GM18868 (cell line): ENCODE measurements at regions not wholly inside any gene's neighbourhood (a gene's known extent, or its start where the extent isn't known, plus 50 kb on each side); places are given as distances from the start of the nearest gene placed in this dataset.

ENCODE experiments used
- ATAC-seq: cut with Tn5 transposase; IDR thresholded peaks from one replicate; pipeline ENCODE4 v1.9.1; 2021; ENCODE audit warnings: mild to moderate bottlenecking, moderate library complexity; ENCODE audit not compliant: unreplicated experiment

DNA sequence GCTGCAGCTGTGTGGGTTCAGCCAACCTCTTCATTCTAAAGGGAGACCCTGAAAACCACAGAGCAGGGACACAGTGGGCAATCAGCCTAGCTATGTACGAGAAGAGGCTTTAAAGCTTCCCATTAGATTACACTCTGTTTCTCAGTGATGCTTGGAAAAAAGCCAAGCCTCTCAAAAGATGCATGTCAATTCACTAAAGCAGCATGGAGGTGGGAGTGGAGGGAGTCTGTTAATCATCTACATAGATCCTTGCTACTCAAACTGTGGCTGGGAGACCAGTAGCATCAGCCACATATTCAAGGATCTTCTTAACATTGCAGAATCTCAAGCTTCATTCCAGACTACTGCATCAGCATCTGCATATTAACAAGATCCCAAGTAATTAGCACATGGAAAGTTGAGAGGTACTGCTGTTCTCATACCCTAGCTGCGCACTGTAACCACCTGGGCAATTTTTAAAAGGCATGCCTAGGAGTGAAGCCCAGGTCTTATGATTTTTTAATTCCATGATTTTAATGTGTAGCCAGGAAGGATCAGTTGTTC is 305.9 kb downstream of the PMP22 start:
- ATAC-seq, result no peak

DNA sequence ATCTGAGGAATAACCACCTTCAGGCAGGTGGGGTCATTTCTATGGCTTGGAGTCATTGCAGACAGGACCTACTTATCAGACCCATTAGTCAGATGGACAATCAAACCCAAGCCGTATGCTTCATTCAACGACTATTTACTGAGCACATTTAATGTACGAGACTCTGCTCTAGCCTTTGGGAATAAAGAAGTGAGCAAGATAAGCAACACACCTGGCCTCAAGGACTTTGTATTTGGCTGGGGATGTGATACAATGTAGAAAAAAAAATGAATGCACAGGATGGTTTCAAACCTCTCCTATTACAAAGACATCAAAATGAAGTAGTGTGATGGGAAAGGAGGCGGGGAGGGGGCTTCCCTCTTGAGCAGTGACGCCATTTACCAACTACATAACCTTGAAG is 311.7 kb downstream of the PMP22 start:
- no peak for ATAC-seq

DNA sequence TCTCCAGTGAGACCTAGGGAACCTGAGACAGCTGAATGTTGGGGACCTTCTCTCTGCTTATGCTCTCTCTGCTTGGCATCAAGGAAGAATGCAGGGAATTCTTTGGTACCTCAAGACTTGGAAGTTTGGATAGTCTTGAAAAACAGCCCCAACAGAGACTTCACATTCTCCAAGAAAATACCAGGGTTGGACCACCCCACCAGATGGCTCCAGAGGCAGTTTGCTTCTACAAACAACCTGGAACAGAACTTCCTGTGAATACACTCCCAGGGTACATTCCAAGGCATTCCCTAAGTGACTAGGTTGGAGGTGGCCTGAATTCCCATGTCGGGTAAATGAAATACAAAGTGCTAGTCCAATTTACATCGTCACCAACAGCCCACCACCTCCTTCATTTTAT is 314.4 kb downstream of the PMP22 start:
- ATAC-seq, result no peak

DNA sequence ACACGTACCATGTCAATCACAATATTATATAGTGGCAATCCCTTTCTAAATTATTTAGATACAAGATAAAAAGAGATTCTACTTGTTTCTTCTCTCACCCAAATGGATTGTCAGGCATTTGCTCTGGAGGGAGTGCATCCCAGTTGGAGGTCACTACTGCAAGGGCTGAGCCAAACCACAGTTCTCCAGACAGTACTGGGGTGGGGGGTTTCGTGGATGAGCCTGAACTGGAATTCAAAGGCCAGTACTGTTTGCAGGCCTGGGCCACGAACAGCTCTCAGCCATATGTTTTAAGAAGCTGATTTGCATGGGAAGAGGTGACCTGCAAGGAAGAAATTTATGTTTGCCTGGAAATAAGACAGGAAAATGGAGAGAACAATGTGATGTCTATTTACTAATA is 314.9 kb downstream of the PMP22 start:
- no peak for ATAC-seq

DNA sequence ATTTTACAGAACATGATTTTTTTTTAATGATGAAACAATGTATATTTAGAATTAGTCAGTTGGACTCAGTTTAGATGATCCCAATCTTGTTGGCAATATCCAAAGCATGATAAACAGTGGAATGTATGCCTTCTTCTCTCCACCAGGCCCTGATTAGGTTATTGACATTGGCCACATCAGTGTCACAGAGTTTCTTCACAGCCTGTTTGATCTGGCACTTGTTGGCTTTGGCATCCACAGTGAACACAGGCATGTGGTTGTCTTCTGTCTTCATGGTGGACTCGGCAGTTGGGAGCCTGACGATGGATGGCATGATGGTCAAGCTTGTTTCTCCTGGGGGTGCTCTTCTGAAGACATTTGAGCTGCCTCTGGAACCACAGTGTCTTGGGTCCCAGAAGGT is 317.5 kb downstream of the PMP22 start:
- ATAC-seq, result no peak

DNA sequence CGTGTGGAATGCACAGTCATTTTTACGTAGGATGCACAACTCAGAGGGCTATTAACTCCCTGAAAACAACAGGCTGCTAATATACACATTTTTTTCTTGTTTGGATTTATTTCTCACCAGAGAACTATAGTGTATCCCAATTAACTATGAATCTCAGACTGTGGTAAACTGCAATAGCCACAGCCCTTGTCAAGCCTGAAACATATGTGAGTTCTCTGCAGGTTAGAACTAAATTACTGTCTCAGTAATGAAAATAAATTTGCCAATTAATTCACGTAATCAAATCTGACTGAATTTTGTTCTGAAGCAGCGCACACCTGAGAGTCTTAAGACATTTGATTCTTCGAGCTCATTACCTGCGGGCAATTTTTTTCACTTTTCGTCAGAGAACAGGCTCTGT is 318.6 kb downstream of the PMP22 start:
- ATAC-seq, result no peak

DNA sequence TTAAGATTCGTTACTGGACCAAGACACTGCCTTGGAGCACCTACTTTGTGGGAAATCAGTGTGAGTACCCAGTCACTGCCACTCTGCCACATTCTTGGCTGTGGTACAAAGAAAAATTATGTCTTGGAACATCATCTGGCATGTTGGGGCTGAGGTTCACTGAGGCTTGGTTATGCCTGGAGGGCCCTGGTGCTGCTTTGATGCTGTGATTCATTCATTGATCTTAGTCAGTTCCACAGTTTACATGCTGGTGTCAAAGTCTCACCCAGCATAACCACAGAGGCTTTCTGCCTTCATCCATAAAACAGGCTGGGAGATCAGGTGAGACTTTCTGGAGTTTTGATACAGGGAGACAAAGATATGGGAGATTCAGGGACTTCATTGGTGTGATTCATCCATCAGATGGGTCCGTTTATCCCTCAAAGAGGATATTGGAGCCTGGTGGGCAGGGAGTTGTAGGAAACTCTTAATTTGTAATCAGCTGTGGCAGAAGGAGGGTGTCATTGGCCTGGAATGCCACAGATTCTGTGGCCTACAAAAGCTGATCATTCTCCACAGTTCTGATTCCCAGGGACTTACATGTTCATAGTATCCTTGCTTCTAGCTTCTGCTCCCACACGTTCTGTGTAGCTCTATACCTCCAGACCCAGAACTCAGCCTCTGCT is 322.5 kb downstream of the PMP22 start:
- no peak for ATAC-seq

DNA sequence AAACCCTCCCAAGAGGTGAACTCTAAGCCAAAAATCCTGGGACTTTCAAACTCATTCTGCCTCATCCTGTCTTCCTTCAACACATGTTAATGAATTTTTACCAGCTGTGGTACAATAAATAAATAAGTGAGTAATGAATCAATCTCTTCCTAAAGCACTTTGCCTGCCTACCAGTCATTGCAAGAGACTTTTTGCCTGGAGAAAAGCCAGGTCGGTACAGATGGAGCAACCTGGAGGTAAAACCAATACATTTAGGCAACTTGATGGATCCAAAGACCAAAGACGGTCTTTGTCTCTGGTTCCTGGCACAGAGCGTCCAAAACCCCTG is 324.2 kb downstream of the PMP22 start:
- ATAC-seq, result no peak

DNA sequence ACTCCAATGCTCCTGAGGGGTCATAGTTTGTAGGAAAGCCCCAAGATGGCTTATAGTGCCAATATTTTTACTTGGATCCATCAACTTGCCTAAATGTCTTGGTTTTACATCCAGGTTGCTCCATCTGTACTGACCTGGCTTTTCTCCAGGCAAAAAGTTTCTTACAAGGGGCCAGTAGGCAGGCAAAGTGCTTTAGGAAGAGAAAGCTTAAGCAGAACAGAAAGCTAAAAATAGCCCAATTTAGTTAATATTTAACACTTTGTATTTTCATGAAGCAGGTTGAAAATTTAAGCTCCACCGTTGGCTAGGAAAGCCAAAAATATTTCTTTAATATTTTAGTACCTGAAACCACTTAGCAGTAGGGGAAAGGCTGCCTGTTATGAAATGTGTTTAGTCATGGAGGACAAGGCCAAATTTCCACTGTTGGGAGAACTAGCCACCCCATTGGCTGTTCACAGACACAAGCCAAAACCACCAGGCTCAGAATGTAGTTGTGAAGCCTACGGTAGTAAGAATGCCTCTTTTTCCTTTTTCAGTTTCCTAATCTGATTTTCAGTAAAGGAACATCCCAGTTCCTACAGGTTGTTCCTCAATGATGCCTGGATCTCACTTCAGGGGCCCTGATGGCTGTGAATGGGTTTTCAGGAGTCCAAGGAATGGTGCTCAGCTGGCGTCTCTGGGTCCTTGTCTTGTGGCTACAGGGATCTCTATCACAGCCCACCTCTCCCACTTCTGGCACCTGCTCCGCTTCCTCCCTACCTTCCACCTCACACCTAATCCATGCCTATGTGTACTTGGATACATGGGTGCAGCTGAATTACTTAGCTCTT is 324.8 kb downstream of the PMP22 start:
- ATAC-seq, result no peak

DNA sequence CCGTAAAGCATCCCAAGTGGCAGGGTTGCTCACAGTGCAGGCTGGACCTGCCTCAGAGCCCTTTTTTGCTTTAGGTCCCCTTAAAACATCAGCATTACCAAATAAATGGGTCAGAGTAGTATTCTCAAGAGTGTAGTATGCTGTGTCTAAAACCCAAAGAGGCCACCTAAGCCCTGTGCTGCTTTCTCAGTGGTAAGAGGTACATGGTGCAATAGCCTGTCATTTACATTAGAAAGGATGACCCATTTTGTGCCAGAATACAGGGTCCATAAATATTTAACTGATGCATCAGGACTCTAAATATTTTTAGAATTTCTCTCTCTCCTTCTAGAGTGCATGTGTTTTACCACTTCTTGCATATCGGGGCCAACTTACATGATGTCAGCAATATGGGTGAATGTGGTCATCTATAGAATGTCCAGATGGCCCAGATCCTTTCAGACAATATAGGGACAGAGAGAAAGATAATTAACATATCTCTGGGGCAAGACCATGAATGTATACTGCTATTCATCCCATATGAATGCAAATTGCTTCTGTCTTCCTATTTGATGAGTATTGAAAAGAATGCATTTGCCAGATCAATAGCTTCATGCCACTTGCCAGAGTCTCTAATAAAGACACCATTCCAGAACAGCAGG is 329.2 kb downstream of the PMP22 start:
- ATAC-seq, result no peak

DNA sequence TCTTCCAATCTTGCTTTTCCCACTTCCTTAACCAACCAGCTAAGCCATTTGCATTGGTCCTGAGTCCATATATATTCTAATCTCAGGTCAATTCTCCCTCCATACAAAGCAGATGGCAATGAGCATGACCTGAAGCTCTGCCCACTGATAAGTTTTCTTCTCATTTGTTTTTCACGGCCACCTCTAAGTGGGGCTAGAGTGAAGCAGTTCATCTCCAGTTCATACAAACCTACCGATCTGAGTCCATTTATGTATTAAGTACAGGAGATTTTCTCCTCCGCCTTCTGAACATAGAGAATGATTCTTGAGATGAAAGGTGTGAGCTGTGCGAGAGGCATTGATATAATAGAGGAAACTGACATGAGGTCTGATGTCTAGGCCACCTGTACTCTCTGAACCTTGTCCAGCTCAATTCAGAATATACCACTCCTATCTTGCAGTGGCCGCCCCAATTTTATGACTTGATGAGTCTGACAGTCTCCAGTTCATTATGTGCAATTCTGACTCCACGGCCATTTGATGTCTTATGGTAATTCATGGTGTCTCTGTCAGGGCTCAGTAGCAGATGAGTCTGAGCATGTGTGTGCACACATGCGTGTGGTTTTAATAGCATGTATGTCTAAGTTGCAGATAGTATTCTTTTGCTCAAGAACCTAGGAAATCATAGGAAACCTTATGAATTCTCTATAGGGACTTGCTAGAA is 329.8 kb downstream of the PMP22 start:
- no peak for ATAC-seq

DNA sequence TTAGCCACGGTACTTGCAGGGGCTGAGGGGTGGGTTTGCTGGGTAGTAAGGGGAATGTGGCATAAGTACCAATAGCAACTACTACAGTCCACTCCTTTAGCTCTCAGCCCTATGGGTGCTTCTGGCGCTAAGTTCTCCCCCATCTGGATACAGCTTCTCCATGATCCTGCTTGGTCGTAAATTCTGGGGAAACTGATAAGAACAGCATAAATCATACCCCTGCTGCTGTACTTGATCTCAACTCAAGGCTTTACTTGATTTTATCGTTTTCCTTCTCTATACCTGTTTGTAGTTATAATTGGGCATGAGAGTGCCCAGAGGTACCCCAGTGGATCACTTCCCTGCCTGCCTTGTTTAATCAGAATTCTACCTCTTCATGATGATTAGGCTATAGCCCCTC is 331.4 kb downstream of the PMP22 start:
- no peak for ATAC-seq

DNA sequence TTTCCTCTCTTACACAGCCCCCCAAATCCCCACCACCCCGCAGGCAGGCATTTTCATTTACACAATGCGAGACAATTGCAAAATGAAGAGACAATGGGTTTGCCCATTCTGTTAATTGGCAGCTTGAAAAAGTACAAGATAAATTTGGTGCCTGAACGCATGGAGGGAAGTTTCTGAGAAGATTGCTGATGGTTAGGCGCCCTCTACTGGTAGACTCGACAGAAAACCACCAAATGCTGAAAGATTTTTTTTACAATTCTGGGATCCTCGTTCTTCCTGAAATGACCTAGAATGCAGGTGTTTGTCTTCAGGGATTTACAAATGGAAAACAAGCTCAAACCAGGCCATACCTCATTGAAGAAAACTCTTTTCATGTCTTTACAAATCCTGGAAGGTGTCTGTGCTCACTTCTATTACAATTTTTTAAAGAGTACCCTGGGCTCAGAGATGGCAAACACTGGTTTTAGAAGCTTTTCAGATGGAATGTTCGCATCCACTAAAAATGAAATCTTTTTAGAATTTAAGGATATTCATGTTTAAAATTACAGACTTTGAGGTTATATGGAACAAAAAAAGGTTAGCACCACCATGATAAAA is 338.5 kb downstream of the PMP22 start:
- ATAC-seq, result no peak

DNA sequence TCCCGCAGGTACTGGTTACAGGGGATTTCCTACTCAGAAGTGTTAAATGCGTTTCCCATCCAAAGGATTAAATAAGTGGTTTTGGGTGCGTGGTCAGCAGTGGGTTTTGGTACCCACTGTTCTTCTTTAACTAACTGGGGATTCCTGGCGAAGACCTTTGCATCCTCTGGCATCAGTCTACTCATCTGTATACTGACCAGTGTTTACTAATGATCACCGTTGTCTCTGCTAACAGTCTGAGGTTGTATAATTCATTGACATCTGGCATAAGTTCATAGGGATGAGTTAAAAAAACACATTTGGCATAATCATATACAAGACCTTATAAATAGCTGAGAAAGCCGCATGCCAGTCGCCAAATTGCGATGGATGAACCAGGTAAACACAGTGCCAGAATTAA is 339.1 kb downstream of the PMP22 start:
- no peak for ATAC-seq

DNA sequence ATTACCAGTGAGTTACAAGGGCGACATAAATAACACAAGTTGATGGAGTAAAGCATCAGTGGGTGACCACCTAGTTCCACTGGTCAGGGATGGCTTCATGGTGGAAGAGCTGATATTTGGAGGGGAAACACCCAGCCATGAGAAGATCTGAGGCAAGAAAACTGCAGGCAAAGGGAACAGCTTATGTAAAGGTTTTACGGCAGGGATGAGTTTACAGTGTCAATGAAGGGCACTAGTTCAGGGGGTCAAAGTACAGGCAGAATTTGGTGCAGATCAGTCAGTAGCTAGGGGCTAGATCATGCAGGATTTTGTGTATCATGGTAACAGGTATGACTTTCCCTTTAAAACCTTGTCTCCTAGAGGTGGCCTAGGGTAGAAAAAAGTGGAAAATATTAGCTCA is 339.6 kb downstream of the PMP22 start:
- ATAC-seq, result no peak

DNA sequence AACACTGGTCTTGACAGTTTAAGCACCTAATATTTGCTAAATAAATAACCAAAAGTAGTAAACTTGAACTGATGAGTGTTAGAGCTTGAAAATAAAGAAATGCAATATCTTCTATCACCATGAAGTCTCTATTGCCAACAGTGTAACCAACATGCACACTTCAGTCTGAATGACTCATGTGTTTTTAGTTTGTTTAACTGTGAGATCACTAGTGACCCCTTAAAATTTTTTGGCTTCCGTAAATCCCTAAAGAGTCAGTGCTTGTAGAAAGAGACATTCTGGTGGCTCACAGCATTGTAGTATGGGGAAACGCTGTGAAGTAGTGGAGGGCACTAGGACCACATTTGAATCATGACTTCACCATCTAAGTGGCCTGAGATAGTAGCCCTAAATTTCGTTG is 341.1 kb downstream of the PMP22 start:
- ATAC-seq, result no peak

DNA sequence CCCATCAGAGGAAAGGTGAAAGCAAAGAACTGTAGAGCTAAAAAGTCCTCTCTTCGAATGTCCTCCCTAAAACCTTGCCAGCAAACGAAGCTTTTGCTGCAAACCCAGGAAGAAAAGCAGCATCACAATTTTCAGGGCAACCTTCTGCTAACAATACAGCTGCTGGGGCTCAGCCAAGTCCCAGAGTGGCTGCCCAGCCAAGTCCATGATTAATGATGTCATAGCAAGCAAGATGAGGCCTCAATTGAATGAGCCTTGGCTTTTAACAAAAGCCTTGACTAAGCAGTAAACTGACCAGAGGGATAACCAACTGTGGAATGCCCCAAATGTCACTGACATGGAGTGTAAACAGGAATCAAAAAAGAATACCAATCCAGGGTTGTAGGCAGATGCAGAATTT is 342.7 kb downstream of the PMP22 start:
- no peak for ATAC-seq

DNA sequence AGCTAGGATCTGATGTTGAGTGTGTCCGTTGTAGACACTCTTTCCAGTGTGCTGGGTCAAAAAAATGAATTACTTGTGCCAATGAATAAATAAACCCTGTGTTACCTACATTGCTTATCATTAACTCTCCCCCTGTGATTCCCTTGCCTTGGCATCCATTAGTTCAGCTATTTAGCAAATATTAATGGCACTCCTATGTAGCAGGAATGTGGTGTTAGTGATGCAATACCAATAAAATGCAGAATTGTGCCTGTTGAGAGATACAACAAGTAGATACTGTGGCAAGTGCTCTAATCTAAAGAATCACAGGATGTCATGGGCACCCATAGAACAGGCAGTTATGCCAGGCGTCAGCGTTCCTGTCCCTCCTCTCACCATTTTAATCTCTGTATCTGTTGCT is 343.2 kb downstream of the PMP22 start:
- ATAC-seq, result no peak

DNA sequence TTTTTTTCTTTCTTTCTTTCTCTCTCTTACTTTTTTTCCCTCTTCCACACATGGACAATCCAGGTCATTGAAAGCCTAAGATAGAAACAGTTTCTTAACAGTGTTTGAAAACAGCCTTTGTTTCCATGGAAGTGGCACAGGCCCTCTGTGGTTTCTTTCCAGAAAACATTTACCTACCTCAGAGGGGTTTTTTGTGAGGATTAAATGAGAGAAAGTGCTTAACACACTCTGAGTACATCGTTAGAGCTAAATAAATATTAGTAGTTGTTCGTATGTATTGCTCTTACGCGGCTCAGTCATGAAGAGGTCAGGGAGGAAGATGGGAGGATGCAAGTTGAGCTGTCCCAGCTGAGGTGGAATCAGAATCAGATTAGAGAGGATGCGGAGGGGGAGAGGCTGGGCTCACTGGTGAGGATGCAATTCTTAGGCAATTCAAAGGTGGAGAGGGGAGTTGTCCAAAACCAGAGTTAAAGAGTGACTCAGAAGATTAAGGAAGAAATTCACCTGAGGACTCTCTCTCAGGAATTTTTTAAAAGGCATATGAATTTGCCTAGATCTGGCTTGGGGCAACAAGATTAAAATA is 345.4 kb downstream of the PMP22 start:
- no peak for ATAC-seq

DNA sequence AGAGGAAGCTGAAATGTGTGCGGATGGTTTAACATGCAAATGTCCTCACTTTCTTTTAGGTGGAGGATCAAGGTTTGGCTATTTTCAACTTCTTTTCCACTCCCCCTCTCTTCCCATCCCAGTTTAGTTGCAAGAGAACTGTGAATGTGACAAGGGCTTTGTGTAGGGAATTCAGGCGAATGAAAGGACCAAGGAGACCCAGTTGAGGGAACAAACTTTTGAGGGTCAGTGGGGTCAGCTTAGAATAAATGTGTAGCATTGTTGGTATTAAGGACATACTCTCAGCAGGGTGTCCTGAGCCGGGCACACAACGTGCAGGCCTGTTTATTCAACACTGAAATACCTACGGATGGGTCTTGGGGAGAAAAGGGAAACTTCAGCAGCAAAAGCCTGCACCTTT is 346.0 kb downstream of the PMP22 start:
- ATAC-seq, result no peak

DNA sequence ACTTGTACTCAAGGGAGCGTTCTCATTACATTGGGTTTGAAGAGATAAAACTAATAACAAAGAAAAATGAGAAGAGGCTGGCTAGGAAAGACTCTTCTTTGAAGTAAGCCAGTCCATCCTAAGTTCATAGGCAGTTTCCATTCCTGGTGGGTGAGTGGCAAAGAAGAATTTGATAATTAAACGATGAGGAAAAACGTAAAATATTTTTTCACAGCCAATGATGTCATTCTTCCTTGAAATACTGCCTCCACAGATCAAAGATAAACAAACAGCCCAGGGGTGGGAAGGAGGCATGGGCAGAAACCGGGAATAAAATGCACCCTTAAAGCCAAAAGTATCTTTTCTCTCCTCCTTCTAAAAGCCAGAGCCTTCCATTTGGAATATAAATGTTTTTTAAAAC is 346.6 kb downstream of the PMP22 start:
- ATAC-seq, result no peak
